Skeletal muscle cell (primary cell): ENCODE measurements at regions not wholly inside any gene's neighbourhood (a gene's known extent, or its start where the extent isn't known, plus 50 kb on each side); places are given as distances from the start of the nearest gene placed in this dataset.
"Not testable (repeated sequence)": the region's sequence is repeated elsewhere in the genome, so short reads cannot be mapped to it uniquely, and the experiment has no call there.

Experiments used
- DNase-seq: peaks from one replicate; pipeline ENCODE4 v3.0.0-alpha.2; 2010; ENCODE audit warnings: low read depth
- H3K4me3 ChIP-seq: 2 replicates; pipeline ENCODE4 v1.5.1; 2011; ENCODE audit warnings: low read depth, mild to moderate bottlenecking, control low read depth, low read length, moderate library complexity

- not testable (repeated sequence) for H3K4me3 ChIP-seq, DNase-seq
Measured at GRCh38 chr3:14272041-14272958, 93.7 kb downstream of the LSM3 start.

GRCh38 chr3:14272959-14273560, 94.4 kb downstream of the LSM3 start:
- not testable (repeated sequence) for H3K4me3 ChIP-seq, DNase-seq

- DNase-seq, result no peak
Measured at GRCh38 chr3:14273901-14274611, 95.4 kb downstream of the LSM3 start.

GRCh38 chr3:14274612-14274936, 96.0 kb downstream of the LSM3 start:
- DNase-seq, result no peak
- H3K4me3 ChIP-seq, result no peak overlapping the region

More at GRCh38 chr3:14273901-14274611, 95.4 kb downstream of the LSM3 start:
- H3K4me3 ChIP-seq, result no peak overlapping the region

- no peak overlapping the region for H3K4me3 ChIP-seq
- DNase-seq, result no peak
Measured at GRCh38 chr3:14274999-14275961, 96.7 kb downstream of the LSM3 start.

- no peak overlapping the region for H3K4me3 ChIP-seq
- no peak for DNase-seq
Measured at GRCh38 chr3:14275962-14276909, 97.6 kb downstream of the LSM3 start.

GRCh38 chr3:14277557-14277956, 98.9 kb downstream of the LSM3 start:
- no peak overlapping the region for H3K4me3 ChIP-seq
- DNase-seq, result no peak

GRCh38 chr3:14278265-14278798, 99.7 kb downstream of the LSM3 start:
- no peak overlapping the region for H3K4me3 ChIP-seq
- DNase-seq, result no peak

GRCh38 chr3:14278799-14279625, 100.4 kb downstream of the LSM3 start:
- DNase-seq, result no peak
- no peak overlapping the region for H3K4me3 ChIP-seq

GRCh38 chr3:14279626-14280061, 101.0 kb downstream of the LSM3 start:
- no peak for DNase-seq
- H3K4me3 ChIP-seq, result no peak overlapping the region

- H3K4me3 ChIP-seq, result no peak overlapping the region
- no peak for DNase-seq
Measured at GRCh38 chr3:14280326-14280725, 101.7 kb downstream of the LSM3 start.

- DNase-seq, result no peak
- no peak overlapping the region for H3K4me3 ChIP-seq
Measured at GRCh38 chr3:14281053-14281452, 102.4 kb downstream of the LSM3 start.

- no peak overlapping the region for H3K4me3 ChIP-seq
- DNase-seq, result no peak
Measured at GRCh38 chr3:14282001-14282705, 103.5 kb downstream of the LSM3 start.

GRCh38 chr3:14282706-14283075, 104.1 kb downstream of the LSM3 start:
- no peak for DNase-seq

GRCh38 chr3:14283092-14283812, 104.6 kb downstream of the LSM3 start:
- DNase-seq, result no peak

More at GRCh38 chr3:14282706-14283075, 104.1 kb downstream of the LSM3 start:
- H3K4me3 ChIP-seq, result no peak overlapping the region

More at GRCh38 chr3:14283092-14283812, 104.6 kb downstream of the LSM3 start:
- no peak overlapping the region for H3K4me3 ChIP-seq
